ENCODE measurements at regions not wholly inside any gene's neighbourhood (a gene's known extent, or its start where the extent isn't known, plus 50 kb on each side); places are given as distances from the start of the nearest gene placed in this dataset.

- TF ChIP-seq ELF1 (IDR thresholded peaks at IDR 0.05; ENCODE audit: borderline replicate concordance, low read depth) (no peak), YY1 (IDR thresholded peaks at IDR 0.05; ENCODE audit: extremely low read depth, insufficient replicate concordance, low read depth, low read length) (no peak), EZH2 (IDR thresholded peaks at IDR 0.05) (no peak)
Observed at GRCh38 chr4:136918772-136919171, 613.5 kb downstream of the PCDH18 start.

All from HCT116 (cell line).